GM12874 (cell line): ENCODE measurements at regions not wholly inside any gene's neighbourhood (a gene's known extent, or its start where the extent isn't known, plus 50 kb on each side); places are given as distances from the start of the nearest gene placed in this dataset.

Source experiments
- CTCF ChIP-seq: IDR thresholded peaks from 2 replicates; pipeline ENCODE4 v1.5.1; 2011; ENCODE audit warnings: low read depth, mild to moderate bottlenecking, control low read depth, low read length, moderate library complexity; ENCODE audit not compliant: insufficient read depth

GRCh38 chr5:12848709-12849108 lies 944.5 kb upstream of the CTNND2 start:
- TF ChIP-seq CTCF, result no peak

- TF ChIP-seq CTCF, result no peak
Observed at GRCh38 chr5:12845549-12846159, 941.4 kb upstream of the CTNND2 start.

GRCh38 chr5:12840972-12841371 lies 936.7 kb upstream of the CTNND2 start:
- no peak for TF ChIP-seq CTCF

GRCh38 chr5:12837592-12837991 lies 933.3 kb upstream of the CTNND2 start:
- no peak for TF ChIP-seq CTCF

DNA sequence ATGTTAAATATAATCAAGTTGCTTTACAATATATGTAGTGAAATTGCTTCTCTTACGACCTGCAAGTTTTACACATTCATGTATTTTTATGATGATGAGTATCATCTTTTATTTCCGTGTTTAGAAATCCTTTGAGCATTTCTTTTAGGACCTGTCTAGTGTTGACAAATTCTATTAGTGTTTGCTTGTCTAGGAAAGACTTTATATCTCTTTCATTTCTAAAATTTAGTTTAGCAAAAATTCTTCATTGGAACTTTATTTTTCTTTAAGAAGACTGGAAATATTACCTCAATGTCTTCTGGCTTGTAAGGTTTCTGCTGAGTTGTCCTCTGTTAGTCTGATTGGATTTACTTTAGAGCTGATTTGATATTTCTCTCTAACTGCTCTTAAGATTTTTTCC lies 920.9 kb upstream of the CTNND2 start:
- no peak for TF ChIP-seq CTCF

- no peak for TF ChIP-seq CTCF
Observed at GRCh38 chr5:12805165-12805698, 901.0 kb upstream of the CTNND2 start.

GRCh38 chr5:12799165-12799564 lies 894.9 kb upstream of the CTNND2 start:
- no peak for TF ChIP-seq CTCF
